NCI-H524 treated with DMSO at 0.1 percent for 48 hours (cell line): ENCODE measurements at regions not wholly inside any gene's neighbourhood (a gene's known extent, or its start where the extent isn't known, plus 50 kb on each side); places are given as distances from the start of the nearest gene placed in this dataset.
A peak's percentile ranks its signal among the peaks of the same experiment; 100 is the strongest.

Source experiments
- DNase-seq: peaks from one replicate; lab custom pipeline; 2025; lab: John Stamatoyannopoulos, UW

- DNase-seq = no peak
Observed at GRCh38 chr4:96183611-96184010, 343.7 kb downstream of the PDHA2 start.

- no peak for DNase-seq
Observed at GRCh38 chr4:96186593-96186992, 346.7 kb downstream of the PDHA2 start.

GRCh38 chr4:96189761-96190160, 349.9 kb downstream of the PDHA2 start:
- DNase-seq = no peak

- no peak for DNase-seq
Observed at GRCh38 chr4:96193061-96193460, 353.2 kb downstream of the PDHA2 start.

GRCh38 chr4:96194993-96195392, 355.1 kb downstream of the PDHA2 start:
- DNase-seq = no peak

- DNase-seq = peak; percentile 3
Observed at GRCh38 chr4:96205143-96205936, 365.4 kb downstream of the PDHA2 start.

- DNase-seq = no peak
Observed at GRCh38 chr4:96227515-96227914, 387.6 kb downstream of the PDHA2 start.

- DNase-seq = no peak
Observed at GRCh38 chr4:96228463-96228862, 388.6 kb downstream of the PDHA2 start.

GRCh38 chr4:96240041-96240440, 400.1 kb downstream of the PDHA2 start:
- no peak for DNase-seq

- DNase-seq = no peak
Observed at GRCh38 chr4:96241819-96242218, 401.9 kb downstream of the PDHA2 start.

GRCh38 chr4:96247096-96247495, 407.2 kb downstream of the PDHA2 start:
- DNase-seq = no peak

GRCh38 chr4:96248225-96248624, 408.3 kb downstream of the PDHA2 start:
- no peak for DNase-seq

GRCh38 chr4:96260064-96260682, 420.3 kb downstream of the PDHA2 start:
- DNase-seq = no peak

- DNase-seq = no peak
Observed at GRCh38 chr4:96262057-96262456, 422.2 kb downstream of the PDHA2 start.

- no peak for DNase-seq
Observed at GRCh38 chr4:96263291-96263690, 423.4 kb downstream of the PDHA2 start.

GRCh38 chr4:96264941-96265463, 425.1 kb downstream of the PDHA2 start:
- DNase-seq = no peak

- peak; percentile 73 for DNase-seq
Observed at GRCh38 chr4:96293806-96294205, 453.9 kb downstream of the PDHA2 start.

GRCh38 chr4:96295143-96295741, 455.3 kb downstream of the PDHA2 start:
- no peak for DNase-seq

GRCh38 chr4:96301715-96302114, 461.8 kb downstream of the PDHA2 start:
- DNase-seq = no peak

GRCh38 chr4:96305030-96305429, 465.1 kb downstream of the PDHA2 start:
- no peak for DNase-seq

GRCh38 chr4:96312046-96312685, 472.3 kb downstream of the PDHA2 start:
- no peak for DNase-seq

- DNase-seq = peak; percentile 2
Observed at GRCh38 chr4:96315815-96316214, 475.9 kb downstream of the PDHA2 start.

- no peak for DNase-seq
Observed at GRCh38 chr4:96316776-96317175, 476.9 kb downstream of the PDHA2 start.
